NCI-H2196 treated with DMSO at 0.1 percent for 48 hours (cell line): ENCODE measurements at regions not wholly inside any gene's neighbourhood (a gene's known extent, or its start where the extent isn't known, plus 50 kb on each side); places are given as distances from the start of the nearest gene placed in this dataset.
"Not testable (repeated sequence)": the region's sequence is repeated elsewhere in the genome, so short reads cannot be mapped to it uniquely, and the experiment has no call there.

Experiments used
- DNase-seq: peaks from one replicate; lab custom pipeline; 2025; ENCODE audit not compliant: unreplicated experiment; lab: John Stamatoyannopoulos, UW

DNA sequence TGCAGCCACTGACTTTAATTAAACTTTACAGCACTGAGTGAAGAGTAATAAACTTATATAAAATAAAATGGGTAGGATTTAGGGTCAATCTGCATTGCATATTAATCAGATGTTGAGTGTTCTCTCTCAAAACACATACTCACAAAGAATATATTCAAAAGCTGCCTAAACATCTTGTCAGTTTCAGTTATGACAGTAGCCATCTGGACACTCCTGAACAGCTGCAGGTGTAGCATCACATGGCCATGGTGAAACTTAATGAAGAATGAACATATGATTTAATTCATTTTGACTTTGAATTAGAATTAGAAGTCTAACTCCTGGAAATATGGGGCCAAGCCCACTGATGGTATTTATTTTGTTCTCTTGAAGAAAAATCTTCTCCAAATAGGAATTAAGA lies 684.3 kb upstream of the RAG2 start:
- no peak for DNase-seq

DNA sequence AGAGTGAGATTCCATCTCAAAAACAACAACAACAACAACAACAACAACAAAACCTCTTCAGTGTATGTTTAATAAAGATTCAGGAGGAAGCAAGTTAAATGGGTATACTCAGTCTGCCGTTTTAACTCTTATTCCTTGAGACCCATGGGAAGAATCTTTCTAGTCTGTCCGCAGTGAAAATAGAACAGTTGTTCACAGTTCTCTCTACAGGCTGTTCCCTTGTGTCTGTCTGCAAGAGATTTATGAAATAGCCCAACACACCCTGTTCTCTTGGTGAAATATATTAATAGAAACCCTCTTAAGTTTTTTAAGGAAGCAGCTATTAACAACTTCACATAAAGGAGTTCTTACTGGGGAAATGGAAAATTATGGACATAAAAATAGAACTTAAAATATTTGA lies 682.2 kb upstream of the RAG2 start:
- DNase-seq, result no peak

DNA sequence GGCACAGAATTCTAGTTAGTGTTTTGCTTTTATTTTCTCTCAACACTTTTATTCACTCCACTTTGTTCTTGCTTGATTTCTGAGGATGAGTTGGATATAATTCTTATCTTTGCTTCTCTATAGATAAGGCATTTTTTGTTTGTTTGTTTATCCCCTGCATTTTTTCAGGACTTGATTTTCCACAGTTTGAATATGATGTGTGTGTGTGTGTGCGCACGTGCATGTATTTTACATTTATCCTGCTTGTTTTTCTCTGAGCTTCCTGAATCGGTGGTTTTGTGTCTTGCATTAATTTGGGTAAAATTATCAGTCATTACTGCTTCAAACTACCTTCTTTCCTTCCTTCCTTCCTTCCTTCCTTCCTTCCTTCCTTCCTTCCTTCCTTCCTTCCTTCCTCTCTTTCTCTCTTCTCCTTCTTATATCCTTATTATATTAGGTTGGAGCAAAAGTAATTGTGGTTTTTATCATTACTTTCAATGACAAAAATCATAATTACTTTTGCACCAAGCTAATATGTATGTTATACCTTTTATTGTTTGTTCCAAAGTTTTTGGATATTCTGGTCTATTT lies 679.9 kb upstream of the RAG2 start:
- no peak for DNase-seq

DNA sequence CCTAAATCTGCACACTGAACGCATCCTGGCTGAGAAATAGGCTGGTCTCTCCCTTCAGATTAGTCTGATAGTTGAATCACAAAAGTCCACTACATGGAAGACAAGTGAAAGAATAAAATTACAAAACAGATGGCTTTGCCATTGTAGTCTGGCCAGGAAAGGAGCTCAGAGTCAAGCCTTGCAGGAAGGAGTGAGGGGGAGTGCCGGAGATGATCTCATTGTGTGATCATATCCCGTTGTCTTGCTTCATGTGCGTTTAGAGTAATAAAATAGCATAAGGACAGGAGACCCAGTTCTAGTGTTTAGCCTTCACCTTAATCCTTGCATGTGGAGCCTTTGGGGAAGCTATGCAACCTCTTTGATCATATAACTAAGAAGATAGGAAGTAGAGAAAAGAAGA lies 666.7 kb upstream of the RAG2 start:
- DNase-seq, result no peak

DNA sequence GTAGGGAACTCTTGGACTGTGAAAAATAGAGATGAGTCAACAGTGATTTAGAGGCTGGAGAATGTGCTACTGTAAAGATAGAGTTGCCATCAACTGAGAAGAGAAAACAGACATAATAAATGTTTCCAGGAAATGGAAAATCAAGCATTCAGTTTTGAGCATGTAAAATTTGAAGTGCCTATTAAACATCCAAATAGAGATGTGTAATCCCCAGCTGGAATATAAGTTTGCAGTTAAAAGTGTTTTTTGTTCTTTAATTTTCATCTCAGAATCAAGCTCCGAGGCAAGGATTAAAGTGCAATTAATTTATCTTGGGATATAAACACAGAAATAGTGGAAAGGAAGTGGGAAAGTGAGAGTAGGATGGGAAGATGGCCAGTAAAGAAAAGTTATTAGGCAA lies 666.0 kb upstream of the RAG2 start:
- no peak for DNase-seq

DNA sequence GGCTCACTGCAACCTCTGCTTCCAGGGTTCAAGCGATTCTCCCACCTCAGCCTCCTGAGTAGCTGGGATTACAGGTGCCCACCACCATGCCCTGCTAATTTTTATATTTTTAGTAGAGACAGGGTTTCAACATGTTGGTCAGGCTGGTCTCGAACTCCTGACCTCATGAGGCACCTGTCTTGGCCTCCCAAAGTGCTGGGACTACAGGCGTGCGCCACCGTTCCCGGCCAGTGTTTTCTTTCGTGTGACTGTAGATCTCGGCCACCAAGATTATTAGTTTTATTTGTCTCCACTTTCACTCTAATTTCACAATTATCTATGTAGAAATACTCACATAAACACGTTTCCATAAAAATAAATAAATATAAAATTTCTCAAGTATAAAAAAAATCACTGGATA lies 665.4 kb upstream of the RAG2 start:
- not testable (repeated sequence) for DNase-seq

DNA sequence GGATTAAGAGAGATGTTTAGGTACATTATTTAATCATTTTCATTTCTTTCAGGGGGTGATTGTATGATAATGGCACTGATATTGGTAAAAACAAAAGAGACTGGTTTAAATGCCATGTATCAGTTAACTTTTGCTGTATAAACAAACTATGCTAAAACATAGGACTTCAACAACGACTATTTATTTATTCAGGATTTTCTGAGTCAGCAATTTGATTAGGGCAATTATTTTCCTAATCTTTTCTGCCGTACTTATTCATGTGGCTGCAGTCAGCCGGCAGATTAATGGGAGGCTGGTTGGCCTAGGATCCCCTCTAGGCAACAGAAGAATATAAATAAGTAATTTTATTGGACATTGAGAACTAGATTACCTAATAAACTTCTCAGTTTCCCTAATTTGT lies 661.7 kb upstream of the RAG2 start:
- DNase-seq, result no peak

DNA sequence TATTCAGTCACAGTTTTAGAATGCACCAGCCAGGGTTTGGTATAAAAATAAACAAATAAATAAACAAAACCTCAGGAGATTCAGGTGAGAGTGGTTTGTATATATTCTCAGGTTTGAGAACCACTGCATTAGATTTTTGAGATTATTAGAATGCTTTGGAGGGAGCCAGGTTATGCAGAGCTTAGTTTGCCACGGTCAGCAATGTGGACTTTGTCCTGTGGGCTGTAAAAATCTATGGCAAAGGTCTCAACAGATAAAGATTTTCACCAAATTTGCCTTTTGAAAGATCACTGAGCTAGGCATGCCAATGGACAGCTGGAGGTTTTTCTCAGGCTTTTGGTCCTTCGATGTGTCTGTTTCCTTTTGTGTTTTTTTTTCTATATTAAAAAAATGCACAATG lies 650.1 kb upstream of the RAG2 start:
- no peak for DNase-seq

DNA sequence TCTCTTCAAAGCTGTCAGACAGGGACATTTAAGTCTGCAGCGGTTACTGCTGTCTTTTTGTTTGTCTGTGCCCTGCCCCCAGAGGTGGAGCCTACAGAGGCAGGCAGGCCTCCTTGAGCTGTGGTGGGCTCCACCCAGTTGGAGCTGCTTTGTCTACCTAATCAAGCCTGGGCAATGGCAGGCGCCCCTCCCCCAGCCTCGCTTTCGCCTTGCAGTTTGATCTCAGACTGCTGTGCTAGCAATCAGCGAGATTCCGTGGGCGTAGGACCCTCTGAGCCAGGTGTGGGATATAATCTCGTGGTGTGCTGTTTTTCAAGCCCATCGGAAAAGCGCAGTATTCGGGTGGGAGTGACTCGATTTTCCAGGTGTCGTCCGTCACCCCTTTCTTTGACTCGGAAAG lies 648.1 kb upstream of the RAG2 start:
- DNase-seq, result not testable (repeated sequence)

DNA sequence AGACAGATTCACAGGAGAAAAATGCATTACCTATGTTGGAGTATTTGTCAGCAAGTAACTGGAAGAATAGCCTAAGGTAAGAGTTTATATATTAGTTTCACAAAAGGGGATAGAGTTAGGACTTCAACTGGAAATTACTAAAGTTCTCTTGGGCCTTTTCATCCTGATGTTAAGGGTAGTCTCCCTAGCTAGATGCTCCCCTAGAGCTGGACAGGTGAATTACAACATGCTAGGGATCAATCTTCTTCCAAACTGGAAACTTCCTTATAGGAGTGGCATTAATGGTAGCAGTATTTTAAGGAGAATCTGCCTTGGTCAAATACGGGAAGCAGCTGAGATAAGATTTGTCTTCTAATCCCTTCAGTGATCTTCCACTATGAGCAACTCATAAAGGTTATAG lies 632.8 kb upstream of the RAG2 start:
- no peak for DNase-seq

DNA sequence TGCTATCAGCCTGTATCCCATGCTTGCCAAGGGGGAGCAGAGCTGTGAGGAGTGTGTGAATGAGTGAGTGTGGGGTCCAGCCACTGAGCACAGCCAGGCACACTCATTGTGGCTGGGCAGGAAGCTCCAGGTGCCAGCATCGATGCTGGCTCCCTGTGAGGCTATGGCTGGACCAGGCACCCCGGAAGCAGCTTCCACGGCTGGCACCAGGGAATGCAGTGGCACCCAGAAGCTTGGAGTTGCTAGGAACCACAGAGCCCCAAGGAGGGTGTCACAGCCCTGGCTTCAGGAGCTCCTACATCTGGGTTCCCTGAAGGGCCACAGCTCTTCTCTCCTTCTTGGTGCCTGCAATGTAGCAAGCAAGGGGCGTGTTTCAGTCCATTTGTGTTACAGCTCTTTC lies 625.9 kb upstream of the RAG2 start:
- no peak for DNase-seq

DNA sequence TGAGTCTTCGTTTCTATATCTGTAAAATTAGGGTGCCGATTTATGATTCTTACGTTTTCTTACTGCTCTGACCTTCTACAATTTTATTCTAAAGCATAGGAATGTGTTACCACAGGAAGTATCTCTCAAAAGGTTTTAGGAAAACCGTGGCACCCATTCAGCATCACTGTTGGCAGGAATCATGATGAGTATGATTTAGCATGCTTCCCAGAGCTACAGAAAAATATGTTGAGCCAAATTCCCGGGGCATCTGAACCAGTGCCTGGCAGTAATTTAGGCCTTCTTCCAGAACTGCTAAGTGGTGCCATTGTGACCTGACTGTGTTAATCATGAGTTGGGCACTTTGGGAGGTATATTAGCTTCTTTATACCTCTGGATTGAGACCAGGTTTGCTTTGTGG lies 605.0 kb upstream of the RAG2 start:
- no peak for DNase-seq

DNA sequence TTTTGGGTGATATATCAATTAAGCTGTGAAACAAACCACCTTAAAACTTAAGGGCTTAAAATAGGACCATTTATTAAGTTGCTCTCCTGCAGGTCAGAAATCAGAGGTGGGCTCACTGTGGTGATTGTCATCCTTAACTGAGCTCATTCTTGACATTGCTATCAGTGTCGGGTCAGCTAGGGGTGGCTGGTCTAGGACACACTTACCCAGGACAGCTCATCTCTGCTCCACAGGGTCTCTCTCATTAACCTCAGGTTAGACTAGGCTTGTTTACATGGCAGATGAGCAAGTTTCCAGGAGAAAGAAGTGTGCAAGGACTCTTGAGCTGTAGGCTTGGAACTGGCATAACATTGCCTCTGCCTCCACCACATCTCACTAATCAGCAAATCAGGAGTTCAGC lies 601.0 kb upstream of the RAG2 start:
- no peak for DNase-seq

DNA sequence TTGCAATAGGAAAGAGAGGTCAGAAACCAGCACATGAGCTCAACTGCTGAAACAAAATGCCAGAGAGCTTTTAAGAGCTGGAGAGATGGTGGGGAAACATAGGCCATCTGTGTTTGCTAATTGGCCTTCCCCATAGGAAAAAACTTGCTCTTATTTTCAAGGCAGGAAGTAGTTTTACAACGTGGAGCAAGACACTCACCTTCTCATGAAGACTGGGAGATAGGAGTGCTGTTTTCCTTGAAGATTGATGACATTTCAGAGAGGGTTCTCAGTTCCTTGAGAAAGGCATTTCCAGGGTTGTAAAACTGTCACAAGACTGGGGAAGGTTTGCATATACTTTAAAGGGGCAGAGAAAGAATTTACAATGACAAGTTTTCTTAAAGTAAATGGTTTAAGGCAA lies 586.3 kb upstream of the RAG2 start:
- DNase-seq, result no peak

DNA sequence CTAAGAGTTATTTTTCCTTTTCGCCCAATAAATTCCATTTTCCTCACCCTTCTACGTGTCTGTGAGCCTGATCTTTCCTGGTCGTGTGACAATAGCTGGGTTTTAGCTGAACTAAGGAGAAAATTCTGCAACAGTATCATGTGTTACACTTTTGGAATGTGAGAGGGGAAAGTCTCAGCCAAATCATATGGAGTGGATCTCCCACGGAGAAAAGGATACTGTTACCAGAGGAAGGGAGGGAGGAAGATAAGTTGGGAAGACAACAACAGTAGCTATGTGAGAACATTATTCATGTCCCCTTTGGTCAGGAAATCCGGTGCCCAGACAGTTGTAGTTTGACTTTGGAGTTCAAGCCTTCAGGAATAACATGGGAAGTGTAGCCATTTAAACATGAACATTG lies 584.0 kb upstream of the RAG2 start:
- DNase-seq, result no peak

DNA sequence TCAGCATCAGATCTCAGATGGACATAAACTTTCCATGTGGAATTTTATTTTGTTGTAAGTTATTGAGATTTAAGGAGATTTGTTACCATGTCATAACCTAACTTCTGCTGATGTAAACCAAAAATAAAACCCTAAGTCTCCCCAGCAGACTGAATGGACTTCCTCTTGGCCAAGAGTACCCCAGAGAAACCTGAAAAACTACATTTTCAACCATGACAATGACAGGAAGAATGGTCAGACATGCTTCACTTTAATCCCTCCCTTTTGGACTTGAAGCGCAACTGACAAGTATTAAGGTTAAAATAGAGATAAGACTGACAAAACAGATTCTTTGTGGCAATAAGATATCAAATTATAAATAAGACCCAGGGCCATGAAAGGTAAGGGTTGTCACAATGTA lies 579.7 kb upstream of the RAG2 start:
- DNase-seq, result no peak

DNA sequence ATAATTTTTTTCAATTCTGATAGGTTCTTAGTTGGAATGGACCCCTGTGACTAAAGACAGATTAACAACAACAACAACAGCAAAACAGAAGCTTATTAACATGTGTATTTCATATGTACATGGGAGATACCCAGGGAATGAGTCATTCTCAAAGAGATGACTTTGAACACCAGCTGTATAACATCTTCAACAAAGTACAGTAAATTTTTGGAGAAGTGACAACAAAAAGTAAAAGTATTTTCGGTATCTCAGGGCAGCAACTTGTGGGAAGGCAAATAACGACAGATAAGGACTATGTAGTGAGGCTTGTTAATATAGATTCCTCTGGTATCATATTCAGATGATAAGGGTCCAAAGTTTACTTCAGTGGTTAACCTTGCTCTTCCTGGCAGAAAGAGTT lies 573.4 kb upstream of the RAG2 start:
- no peak for DNase-seq

DNA sequence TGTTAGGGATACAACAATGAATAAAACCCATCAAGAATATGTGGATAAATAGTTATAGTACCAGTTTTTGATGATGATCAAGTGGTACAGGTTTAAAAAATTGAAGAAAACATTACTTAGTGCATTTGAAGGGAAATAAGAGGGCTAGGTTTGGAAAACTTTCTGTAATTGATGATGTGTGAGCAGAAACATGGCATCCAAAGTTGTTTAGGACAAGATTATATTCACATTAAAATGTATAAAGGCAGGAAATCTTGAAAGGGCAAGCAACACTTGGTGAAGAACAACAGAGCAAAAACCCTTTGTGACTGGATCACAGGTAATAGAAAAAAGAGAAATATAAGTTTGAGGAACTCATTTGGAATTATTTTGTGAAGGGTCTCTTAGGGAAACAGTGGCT lies 572.3 kb upstream of the RAG2 start:
- no peak for DNase-seq

DNA sequence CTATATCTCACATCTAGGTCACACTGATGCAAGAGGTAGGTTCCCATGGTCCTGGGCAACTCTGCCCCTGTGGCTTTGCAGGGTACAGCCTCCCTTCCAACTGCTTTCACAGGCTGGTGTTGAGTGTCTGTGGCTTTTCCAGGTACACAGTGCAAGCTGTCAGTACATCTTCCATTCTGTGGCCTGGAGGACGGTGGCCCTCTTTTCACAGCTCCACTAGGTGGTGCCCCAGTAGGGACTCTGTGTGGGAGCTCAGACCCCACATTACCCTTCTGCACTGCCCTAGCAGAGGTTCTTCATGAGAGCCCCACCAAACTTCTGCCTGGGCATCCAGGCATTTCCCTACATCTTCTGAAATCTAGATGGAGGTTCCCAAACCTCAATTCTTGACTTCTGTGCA lies 547.4 kb upstream of the RAG2 start:
- not testable (repeated sequence) for DNase-seq

DNA sequence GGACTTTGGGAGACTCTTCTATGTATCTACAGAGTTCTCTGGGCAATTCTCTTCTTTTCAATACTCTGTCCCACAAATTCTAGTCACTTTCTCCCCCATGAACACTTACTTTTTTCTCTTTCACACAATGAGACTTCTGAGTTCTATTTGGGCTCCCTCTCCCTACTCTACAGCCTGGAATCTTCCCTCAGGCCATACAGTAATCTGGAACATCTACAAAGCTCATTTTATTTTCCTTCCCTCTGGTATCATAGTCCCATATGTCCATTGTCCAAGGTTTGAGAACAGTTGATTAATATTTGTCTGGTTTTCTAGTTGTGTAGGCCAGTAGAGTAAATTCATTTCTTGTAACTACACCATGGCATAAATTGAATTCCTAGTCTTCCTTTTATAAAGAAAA lies 544.6 kb upstream of the RAG2 start:
- no peak for DNase-seq

DNA sequence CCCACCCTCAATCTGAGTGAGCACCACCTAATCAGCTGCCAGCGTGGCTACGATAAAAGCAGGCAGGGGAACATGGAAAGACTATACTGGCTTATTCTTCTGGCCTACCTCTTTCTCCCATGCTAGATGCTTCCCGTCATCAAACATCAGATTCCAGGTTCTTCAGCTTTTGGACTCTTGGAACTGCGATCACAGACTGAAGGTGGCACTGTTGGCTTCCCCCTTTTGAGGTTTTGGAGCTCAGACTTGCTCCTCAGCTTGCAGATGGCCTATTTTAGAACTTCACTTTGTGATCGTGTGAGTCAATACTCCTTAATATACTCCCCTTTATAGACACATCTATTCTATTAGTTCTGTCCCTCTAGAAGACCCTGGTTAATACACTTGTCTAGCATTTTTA lies 543.7 kb upstream of the RAG2 start:
- no peak for DNase-seq

DNA sequence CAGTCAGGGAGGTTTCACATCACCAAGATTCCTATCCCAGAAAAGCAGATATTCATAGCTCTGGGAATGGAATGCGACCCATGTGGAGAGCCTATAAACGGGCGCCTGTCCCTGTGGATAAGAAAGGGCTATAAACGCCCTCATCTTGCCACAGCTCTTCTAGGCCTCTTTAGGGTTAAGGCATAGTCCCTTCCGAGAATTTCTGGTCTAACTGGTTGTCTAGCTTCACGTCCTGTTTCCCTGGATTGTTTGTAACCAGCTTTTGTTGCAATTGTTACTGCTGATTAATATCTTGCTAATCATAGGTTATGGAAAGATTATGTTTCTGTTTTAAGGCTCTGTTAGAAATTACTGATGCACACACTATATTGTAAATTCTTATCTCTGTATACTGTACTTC lies 537.6 kb upstream of the RAG2 start:
- not testable (repeated sequence) for DNase-seq

DNA sequence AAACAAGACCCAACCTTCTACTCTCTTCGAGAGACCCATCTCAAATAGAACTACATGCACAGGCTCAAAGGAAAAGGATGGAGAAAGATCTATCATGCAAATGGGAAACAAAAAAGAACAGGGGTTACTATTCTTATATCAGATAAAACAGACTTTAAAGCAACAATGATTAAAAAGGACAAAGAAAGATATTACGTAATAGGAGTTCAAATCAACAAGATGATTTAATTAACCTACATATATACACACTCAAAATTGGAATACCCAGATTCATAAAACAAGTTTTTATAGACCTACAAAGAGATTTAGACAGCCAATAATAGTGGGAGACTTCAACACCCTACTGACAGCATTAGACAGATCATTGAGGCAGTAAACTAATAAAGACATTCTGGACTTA lies 536.6 kb upstream of the RAG2 start:
- DNase-seq, result no peak

DNA sequence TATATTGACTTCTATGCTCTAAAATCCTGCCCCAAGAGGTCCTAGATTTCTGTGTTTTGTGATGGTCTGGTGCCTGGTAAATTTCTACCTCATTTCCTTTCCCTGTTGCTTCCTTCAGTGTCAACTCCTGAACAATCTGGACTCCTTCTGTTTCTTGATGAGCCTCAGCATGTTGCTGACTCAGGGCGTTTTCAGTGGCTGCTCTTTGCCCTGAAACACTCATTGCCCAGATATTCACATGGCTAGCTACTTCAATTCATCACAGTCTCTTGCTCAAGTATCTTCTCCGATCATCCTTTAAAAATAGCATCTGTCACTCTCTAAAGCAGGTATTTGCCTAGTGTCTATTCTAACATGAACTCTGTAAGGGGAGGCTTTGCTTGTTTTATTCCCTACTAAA lies 526.3 kb upstream of the RAG2 start:
- DNase-seq, result no peak
